ENCODE measurements at regions not wholly inside any gene's neighbourhood (a gene's known extent, or its start where the extent isn't known, plus 50 kb on each side); places are given as distances from the start of the nearest gene placed in this dataset.

DNA sequence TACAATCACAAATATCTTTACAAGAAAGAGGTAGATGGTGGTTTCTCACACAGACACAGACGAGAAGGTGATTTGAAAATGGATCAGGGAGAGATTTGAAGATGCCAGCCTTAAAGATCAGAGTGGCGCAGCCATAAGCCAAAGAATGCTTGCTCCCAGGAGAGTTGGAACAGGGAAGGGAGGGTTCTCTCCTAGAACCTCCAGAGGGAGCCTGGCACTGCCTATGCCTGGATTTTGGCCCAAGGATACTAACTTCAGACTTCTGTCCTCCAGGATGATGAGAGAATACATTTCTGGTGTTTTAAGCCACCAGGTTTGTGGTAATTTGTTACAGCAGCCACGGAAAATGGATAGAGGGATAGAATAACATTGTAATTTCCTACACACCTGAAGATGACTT lies 279.1 kb downstream of the FAM43A start:
- TF ChIP-seq ZFX (IDR thresholded peaks at IDR 0.05): no peak
- TF ChIP-seq, protein P1, sequence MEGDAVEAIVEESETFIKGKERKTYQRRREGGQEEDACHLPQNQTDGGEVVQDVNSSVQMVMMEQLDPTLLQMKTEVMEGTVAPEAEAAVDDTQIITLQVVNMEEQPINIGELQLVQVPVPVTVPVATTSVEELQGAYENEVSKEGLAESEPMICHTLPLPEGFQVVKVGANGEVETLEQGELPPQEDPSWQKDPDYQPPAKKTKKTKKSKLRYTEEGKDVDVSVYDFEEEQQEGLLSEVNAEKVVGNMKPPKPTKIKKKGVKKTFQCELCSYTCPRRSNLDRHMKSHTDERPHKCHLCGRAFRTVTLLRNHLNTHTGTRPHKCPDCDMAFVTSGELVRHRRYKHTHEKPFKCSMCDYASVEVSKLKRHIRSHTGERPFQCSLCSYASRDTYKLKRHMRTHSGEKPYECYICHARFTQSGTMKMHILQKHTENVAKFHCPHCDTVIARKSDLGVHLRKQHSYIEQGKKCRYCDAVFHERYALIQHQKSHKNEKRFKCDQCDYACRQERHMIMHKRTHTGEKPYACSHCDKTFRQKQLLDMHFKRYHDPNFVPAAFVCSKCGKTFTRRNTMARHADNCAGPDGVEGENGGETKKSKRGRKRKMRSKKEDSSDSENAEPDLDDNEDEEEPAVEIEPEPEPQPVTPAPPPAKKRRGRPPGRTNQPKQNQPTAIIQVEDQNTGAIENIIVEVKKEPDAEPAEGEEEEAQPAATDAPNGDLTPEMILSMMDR (conservative IDR thresholded peaks at IDR 0.05): no peak
- no peak overlapping the region for H3K27ac ChIP-seq

DNA sequence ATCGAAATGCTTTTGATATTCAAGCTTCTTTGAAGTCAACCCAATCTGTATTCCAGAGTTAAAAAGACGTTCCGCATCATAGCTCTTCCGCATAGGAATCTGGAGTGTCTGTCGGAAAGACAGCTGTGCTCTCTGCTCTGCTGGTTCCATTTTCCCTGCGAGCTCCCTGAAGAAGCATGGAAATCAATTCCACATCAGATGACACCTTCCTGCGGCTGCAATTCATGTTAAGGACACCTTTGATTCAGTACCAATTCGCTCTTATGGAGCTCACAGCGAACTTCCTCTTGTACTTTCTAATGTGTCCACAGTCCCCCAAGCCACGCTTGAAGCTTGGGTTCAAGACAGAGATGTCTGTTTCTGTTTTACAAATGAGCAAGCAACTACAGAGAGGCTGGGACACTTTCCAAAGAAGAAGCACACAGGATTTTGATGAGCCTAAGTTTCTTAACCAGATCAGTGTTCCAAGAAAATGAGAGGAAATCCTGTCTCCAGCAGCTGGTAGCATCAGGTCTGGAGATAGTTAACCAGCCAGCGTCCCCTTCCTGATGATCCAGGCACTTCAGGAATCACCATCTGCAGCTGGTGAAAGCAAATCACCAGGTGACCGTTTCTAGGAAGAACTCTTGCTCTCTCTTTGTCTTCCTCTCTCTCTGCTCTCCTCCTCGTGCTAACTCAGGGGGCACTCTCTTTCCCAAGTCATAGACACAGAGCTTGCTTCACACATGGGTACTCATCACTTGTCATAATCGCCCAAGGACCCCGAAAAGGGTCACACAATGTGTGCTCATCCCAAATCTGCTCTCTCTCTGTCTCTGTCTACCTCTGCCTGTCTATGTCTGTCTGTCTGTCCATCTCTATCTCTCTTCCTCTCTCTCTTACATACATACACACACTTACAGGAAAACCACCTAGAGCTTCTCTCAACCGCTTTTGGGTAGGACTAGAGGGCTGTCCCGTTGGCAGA lies 281.8 kb downstream of the FAM43A start:
- TF ChIP-seq, protein P1 (conservative IDR thresholded peaks at IDR 0.05): no peak
- no peak for TF ChIP-seq ZFX (IDR thresholded peaks at IDR 0.05)
- H3K27ac ChIP-seq: no peak overlapping the region

DNA sequence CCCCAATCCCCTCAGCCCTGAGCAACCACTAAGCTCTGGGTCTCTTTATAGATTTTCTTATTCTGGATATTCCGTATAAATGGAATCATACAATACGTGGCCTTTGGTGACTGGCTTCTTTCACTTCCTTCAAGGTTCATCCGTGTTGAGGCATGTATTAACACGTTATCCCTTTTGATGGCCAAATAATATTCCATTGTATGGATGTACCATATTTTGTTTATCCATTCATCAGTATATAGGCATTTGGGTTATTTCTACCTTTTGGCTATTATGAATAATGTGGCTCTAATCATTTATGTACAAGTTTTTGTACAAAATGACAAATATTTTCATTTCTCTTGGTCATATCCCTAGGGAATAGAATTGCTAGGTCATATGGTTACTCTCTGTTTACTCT lies 284.4 kb downstream of the FAM43A start:
- no peak overlapping the region for H3K27ac ChIP-seq
- TF ChIP-seq, protein P1 (conservative IDR thresholded peaks at IDR 0.05): 0 out of 2 replicates have a peak, but pooled peaks have one; percentile 3
- no peak for TF ChIP-seq ZFX (IDR thresholded peaks at IDR 0.05)

DNA sequence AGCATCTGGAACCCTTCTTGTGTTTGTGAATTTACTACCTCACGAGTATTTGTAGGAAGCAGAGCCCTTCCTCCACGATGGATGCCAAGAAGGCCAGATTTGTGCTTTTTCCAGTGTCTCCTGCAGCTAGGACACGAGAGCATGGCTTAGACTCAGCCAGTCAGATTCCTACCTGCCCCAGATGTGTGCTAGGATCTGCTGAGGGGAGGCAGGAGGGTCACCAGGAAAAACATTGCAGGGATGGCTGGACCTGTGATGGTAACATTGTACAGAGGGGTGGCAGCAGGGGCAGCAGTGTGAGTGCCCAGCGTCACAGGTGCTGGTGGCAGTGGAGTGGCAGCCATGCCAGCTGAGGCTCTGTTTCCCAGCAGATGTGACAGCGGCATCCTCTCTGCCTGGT lies 285.3 kb downstream of the FAM43A start:
- TF ChIP-seq, protein P1 (conservative IDR thresholded peaks at IDR 0.05): no peak
- no peak for TF ChIP-seq ZFX (IDR thresholded peaks at IDR 0.05)
- no peak overlapping the region for H3K27ac ChIP-seq

DNA sequence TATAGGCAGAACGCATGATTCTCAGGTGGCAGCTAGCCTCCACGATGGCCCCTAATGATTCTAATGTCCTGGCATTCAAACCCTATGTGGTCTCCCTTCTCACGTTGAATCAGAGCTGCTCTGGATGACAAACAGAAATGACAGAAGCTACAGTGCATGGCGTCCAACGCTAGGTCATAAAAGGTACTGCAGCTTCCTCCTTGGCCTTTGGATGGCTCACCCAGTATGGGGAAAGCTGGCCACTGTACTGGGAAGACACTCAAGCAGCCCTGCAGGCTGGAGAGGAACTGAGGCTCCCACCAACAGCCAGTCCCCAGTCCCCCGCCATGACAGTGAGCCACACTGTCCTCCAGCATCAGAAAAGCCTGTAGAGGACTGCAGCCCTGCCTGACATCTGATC lies 286.3 kb downstream of the FAM43A start:
- TF ChIP-seq, protein P1 (conservative IDR thresholded peaks at IDR 0.05): no peak; the same call in 1 of the 2 replicates
- no peak for TF ChIP-seq ZFX (IDR thresholded peaks at IDR 0.05)
- H3K27ac ChIP-seq: no peak overlapping the region

DNA sequence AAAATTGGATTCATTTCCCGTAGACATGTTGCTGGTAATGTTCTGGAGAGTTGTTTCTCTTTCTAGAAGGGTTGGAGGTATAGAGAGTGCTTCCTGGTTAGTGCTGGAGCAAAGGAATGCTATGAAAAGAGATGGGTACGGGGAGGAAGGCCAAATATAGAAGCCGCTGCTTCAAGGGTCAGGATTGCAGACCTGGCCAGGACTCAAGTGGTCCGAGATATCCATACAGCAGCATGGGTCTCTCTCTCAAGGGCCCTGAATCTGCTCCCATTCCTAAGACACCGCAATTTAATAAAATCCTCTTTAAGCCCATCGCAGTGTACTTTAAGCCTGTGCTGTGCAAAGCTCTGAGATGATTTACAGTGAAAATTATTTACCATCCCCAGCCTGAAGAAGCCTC lies 287.0 kb downstream of the FAM43A start:
- H3K27ac ChIP-seq: no peak overlapping the region
- no peak for TF ChIP-seq ZFX (IDR thresholded peaks at IDR 0.05)
- TF ChIP-seq, protein P1 (conservative IDR thresholded peaks at IDR 0.05): no peak

DNA sequence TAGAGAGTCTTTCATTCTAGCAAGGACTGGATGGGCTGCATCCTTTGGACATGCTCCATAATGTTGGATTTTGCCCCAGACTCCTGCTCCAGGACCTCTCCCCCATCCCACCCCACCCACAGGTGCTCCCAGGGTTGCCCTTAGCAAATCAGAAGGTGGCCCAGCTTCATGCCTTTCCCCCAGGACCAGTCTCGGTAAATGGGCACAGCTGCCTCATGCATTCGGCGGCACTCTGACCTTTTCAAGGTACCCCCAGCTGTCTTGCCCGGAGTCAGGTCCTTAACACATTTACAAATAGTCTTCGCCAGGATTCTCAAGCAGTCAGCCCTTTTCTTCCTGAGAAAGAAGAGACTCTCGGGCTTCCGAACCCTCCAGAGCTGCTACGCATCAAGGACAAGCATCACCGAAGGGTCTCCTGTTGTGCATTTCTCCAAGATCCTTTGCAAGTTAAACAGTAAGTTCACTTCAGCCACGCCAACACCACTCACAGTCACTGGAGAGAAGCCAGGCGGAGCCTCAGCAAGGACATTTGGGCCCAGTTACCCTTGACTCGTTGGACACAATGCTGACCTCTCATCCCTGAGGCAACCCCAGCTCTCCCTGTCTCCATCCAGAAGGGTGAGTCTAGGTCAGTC lies 287.8 kb downstream of the FAM43A start:
- no peak overlapping the region for H3K27ac ChIP-seq
- TF ChIP-seq, protein P1 (conservative IDR thresholded peaks at IDR 0.05): no peak
- TF ChIP-seq ZFX (IDR thresholded peaks at IDR 0.05): no peak

Measured in C4-2B (cell line).